GM18951 (cell line): ENCODE measurements at regions not wholly inside any gene's neighbourhood (a gene's known extent, or its start where the extent isn't known, plus 50 kb on each side); places are given as distances from the start of the nearest gene placed in this dataset.

Experiments
- POLR2A ChIP-seq: IDR thresholded peaks from 4 replicates; pipeline ENCODE4 v1.6.1; 2011; ENCODE audit warnings: mild to moderate bottlenecking; ENCODE audit not compliant: insufficient read length, insufficient read depth; ENCODE audit errors: extremely low read depth
- in situ Hi-C: fragments of 300-500 bp; cut with MboI; formaldehyde crosslinking; loops from one replicate; pipeline ENCODE4 v1.12.0; 2022; ENCODE audit warnings: low sequenced_read_pairs, mixed read lengths, inconsistent platforms; ENCODE audit not compliant: unreplicated experiment

GRCh38 chr13:48901781-48902180 is 73.9 kb upstream of the FNDC3A start:
- no peak for TF ChIP-seq POLR2A
- in situ Hi-C loops = no loop called here

GRCh38 chr13:48902368-48902767 is 73.3 kb upstream of the FNDC3A start:
- in situ Hi-C loops = no loop called here
- TF ChIP-seq POLR2A = no peak

- in situ Hi-C loops = no loop called here
- TF ChIP-seq POLR2A = no peak
Measured at GRCh38 chr13:48904668-48905290, 70.9 kb upstream of the FNDC3A start.

DNA sequence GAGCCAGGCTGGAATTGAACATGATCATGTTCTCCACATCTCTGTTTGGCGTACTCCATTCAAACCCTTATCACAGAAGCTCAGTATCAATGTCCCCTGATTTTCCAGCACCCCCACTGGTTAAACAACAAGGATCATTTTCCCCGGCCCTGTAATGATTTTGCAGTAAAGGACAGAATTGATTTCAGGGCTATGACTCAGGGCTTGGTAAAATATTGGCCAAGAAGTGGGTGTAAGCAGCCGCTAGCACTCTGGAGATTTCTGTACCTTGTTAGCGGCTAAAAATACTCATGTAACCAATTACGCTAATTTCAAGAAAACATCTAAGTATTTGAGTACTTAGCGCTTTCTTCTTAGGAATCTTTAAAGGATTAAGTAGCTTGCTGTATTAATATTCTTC is 69.5 kb upstream of the FNDC3A start:
- TF ChIP-seq POLR2A = no peak
- in situ Hi-C loops = no loop called here

- in situ Hi-C loops = no loop called here
- TF ChIP-seq POLR2A = no peak
Measured at GRCh38 chr13:48908381-48909055, 67.2 kb upstream of the FNDC3A start.

GRCh38 chr13:48909056-48909389 is 66.7 kb upstream of the FNDC3A start:
- in situ Hi-C loops = no loop called here
- no peak for TF ChIP-seq POLR2A

DNA sequence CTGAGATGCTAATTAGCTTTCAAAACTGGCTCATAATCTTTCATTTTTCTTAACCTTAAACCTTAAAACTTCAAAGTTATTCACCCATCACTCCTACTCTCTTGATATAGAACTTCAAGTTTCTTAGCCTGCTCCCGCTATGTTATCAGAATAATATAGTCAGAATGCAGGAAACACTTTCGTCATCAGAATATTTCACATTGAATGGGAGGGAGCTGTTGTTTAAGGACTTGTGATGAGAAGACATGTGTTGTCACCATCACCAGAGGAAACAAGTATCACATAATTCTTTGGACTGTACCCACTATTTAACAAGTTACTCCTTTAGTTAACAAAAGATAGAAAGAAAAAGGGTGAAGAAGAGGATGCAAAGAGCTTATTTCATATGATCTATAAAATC is 65.0 kb upstream of the FNDC3A start:
- in situ Hi-C loops = no loop called here
- TF ChIP-seq POLR2A = no peak

GRCh38 chr13:48919751-48920150 is 56.0 kb upstream of the FNDC3A start:
- TF ChIP-seq POLR2A = no peak
- in situ Hi-C loops = no loop called here

GRCh38 chr13:48920730-48921129 is 55.0 kb upstream of the FNDC3A start:
- in situ Hi-C loops = no loop called here
- TF ChIP-seq POLR2A = no peak

- in situ Hi-C loops = no loop called here
- no peak for TF ChIP-seq POLR2A
Measured at GRCh38 chr13:48923376-48923775, 52.3 kb upstream of the FNDC3A start.

DNA sequence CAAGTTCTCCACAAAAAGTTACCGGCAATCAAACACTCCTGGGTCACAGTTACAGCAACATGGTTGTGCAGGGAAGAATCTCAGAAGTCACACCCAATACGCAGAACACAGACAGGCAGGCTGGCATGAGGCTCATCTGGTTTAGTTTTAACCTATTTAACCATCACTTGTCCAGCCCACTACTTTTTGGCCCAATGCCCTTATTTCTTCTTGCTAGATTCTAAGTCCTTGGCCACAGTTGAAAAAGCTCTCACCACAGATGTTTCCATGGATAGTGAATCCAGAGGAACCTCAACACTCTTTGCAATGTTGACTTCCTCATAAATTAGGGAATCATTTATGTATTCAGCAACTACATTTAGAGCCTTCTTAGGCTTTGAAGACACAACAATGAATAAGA is 50.7 kb upstream of the FNDC3A start:
- no peak for TF ChIP-seq POLR2A

More for the DNA sequence above, 50.7 kb upstream of the FNDC3A start:
- in situ Hi-C loops = no loop called here
